ENCODE measurements at regions not wholly inside any gene's neighbourhood (a gene's known extent, or its start where the extent isn't known, plus 50 kb on each side); places are given as distances from the start of the nearest gene placed in this dataset.

- no peak for TF ChIP-seq CTCF (conservative IDR thresholded peaks at IDR 0.05)
- no peak for TF ChIP-seq ZFX (IDR thresholded peaks at IDR 0.05)
These were observed 376.7 kb downstream of the DNAH5 start for GRCh38 chr5:13567819-13568218.
